WTC11 (cell line): ENCODE measurements at regions not wholly inside any gene's neighbourhood (a gene's known extent, or its start where the extent isn't known, plus 50 kb on each side); places are given as distances from the start of the nearest gene placed in this dataset.

Source experiments
- CREB1 ChIP-seq: sonication (generic); formaldehyde crosslinking; IDR thresholded peaks from 2 replicates; pipeline ENCODE4 v1.8.0; 2023; ENCODE audit warnings: mild to moderate bottlenecking, missing genetic modification reagents
- ESRRA ChIP-seq: sonication (generic); formaldehyde crosslinking; IDR thresholded peaks from 2 replicates; pipeline ENCODE4 v1.8.1; 2022; ENCODE audit warnings: mild to moderate bottlenecking, missing genetic modification reagents, borderline replicate concordance

DNA sequence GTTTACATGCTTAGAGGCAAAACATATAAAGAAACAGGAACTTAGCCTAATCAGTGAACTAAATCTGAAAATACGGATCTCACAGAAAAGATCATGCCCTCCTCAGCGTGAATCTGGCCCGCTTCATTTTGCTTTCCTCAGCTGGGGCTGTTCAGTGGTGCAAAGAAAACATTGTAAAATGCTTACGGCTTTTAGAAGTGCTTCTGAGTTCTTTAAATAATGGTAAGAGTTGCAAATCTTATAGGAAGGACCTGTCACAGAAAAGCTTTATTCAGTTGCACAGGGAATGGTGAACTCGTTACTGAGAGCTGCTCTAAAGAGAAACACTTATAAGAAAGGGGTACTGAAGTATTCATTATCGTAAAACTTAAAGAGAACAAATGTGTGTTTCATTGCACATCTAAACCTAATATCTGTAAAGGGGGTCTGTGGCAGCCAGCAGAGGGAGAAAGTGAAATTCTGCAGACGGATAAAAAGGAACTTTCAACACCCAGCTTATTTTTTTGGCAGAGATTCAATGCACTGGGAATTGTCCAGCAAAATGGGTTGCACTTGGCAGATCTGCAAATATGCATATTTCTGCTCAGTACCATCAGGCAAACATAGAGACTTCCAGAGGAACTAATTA lies 139.2 kb upstream of the ANK2 start:
- TF ChIP-seq ESRRA (CRISPR knock-in tag), result no peak
- TF ChIP-seq CREB1 (CRISPR knock-in tag), result no peak
